ENCODE measurements at regions not wholly inside any gene's neighbourhood (a gene's known extent, or its start where the extent isn't known, plus 50 kb on each side); places are given as distances from the start of the nearest gene placed in this dataset.

- Histone ChIP-seq H3K4me1 (ENCODE audit: control insufficient read depth, insufficient read depth, low read length, unreplicated experiment) (no peaks in the 10 kb centered on the region), H3K4me3 (ENCODE audit: low read depth, low read length) (no peak overlapping the region), H3K27me3 (ENCODE audit: insufficient read depth, low read length) (no peaks in the 10 kb centered on the region), H3K27ac (ENCODE audit: low read depth, low read length) (no peak overlapping the region), H3K36me3 (ENCODE audit: insufficient read depth, low read length) (no peaks in the 10 kb centered on the region), H2AFZ (ENCODE audit: low read length, unreplicated experiment) (no peak overlapping the region), H3K79me2 (ENCODE audit: control insufficient read depth, insufficient read depth, low read length, unreplicated experiment) (no peaks in the 10 kb centered on the region)
Measured at GRCh38 chr14:34330846-34331245, 131.2 kb downstream of the SPTSSA start.

GRCh38 chr14:34329301-34329700, 132.7 kb downstream of the SPTSSA start:
- Histone ChIP-seq H3K27me3 (ENCODE audit: insufficient read depth, low read length) (no peaks in the 10 kb centered on the region), H2AFZ (ENCODE audit: low read length, unreplicated experiment) (no peak overlapping the region), H3K4me1 (ENCODE audit: control insufficient read depth, insufficient read depth, low read length, unreplicated experiment) (no peaks in the 10 kb centered on the region), H3K27ac (ENCODE audit: low read depth, low read length) (no peak overlapping the region), H3K4me3 (ENCODE audit: low read depth, low read length) (no peak overlapping the region), H3K36me3 (ENCODE audit: insufficient read depth, low read length) (no peaks in the 10 kb centered on the region), H3K79me2 (ENCODE audit: control insufficient read depth, insufficient read depth, low read length, unreplicated experiment) (no peaks in the 10 kb centered on the region)

DNA sequence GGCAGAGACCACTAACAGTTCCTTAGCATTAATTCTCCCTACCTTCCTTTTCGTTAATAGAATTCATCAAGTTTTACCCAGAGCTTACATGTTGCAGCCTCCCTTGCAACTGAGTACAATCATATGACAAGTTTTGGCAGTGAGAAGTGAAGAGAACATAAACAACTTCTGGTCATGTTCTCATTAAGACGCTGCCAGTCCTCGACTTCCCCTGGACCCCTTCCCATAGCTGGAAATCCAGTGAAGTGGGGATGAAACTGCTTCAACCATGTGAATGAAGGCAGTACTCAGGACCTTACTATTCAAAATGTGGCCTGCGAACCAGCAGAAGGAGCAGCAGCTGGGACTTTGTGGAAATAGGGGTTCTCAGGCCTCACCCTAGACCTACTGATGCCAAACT, 133.9 kb downstream of the SPTSSA start:
- H3K27me3 ChIP-seq (ENCODE audit: insufficient read depth, low read length): no peaks in the 10 kb centered on the region
- no peaks in the 10 kb centered on the region for H3K4me1 ChIP-seq (ENCODE audit: control insufficient read depth, insufficient read depth, low read length, unreplicated experiment)
- no peaks in the 10 kb centered on the region for H3K36me3 ChIP-seq (ENCODE audit: insufficient read depth, low read length)
- H3K79me2 ChIP-seq (ENCODE audit: control insufficient read depth, insufficient read depth, low read length, unreplicated experiment): no peaks in the 10 kb centered on the region
- H3K4me3 ChIP-seq (ENCODE audit: low read depth, low read length): no peak overlapping the region
- H3K27ac ChIP-seq (ENCODE audit: low read depth, low read length): no peak overlapping the region
- H2AFZ ChIP-seq (ENCODE audit: low read length, unreplicated experiment): no peak overlapping the region

DNA sequence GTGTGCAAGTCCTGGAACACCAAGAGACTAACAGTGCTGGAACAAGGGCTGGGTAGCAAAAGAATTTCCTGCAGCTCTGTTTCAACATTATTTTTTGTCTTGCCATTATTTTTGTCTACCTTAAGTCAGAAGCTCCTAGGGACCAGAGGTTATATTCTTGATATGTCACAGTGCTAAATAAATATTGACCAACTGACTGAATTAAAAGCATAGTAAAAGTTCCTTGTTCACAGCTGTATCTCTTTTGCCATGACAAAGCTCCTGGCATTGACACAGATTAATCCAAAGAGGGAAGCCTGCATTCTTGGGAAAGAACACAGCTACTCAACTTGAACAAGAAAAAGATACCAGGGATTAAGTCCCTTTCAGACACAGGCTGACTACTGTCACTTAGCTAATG, 136.5 kb downstream of the SPTSSA start:
- H2AFZ ChIP-seq (ENCODE audit: low read length, unreplicated experiment): no peak overlapping the region
- H3K79me2 ChIP-seq (ENCODE audit: control insufficient read depth, insufficient read depth, low read length, unreplicated experiment): no peaks in the 10 kb centered on the region
- no peaks in the 10 kb centered on the region for H3K36me3 ChIP-seq (ENCODE audit: insufficient read depth, low read length)
- no peak overlapping the region for H3K27ac ChIP-seq (ENCODE audit: low read depth, low read length)
- H3K4me3 ChIP-seq (ENCODE audit: low read depth, low read length): no peak overlapping the region
- H3K27me3 ChIP-seq (ENCODE audit: insufficient read depth, low read length): peaks cover 12% of the 10 kb centered on the region
- H3K4me1 ChIP-seq (ENCODE audit: control insufficient read depth, insufficient read depth, low read length, unreplicated experiment): no peaks in the 10 kb centered on the region

DNA sequence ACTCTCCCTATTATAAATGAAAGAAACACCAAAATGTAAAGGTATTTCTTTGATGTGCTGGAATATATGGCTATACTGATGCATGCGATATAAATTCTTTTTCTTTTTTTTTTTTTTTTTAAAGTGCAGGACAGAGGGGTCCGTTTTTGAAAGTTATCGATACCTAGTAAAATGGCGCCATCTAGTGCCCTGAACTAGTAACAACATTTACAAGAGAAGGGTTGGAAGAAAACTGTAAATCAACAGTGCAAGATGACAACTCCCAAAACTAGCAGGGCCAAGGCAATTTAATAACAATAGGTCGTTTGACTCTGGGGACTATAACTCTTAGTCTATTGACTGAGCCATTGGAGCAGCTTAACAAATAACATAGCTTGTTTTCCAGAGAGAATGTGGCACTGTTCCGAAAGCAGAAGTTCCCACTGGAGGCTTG, 137.7 kb downstream of the SPTSSA start:
- Histone ChIP-seq H3K4me1 (ENCODE audit: control insufficient read depth, insufficient read depth, low read length, unreplicated experiment) (no peaks in the 10 kb centered on the region), H3K79me2 (ENCODE audit: control insufficient read depth, insufficient read depth, low read length, unreplicated experiment) (no peaks in the 10 kb centered on the region), H2AFZ (ENCODE audit: low read length, unreplicated experiment) (no peak overlapping the region), H3K36me3 (ENCODE audit: insufficient read depth, low read length) (no peaks in the 10 kb centered on the region), H3K27ac (ENCODE audit: low read depth, low read length) (no peak overlapping the region), H3K27me3 (ENCODE audit: insufficient read depth, low read length) (peaks cover 23% of the 10 kb centered on the region), H3K4me3 (ENCODE audit: low read depth, low read length) (no peak overlapping the region)

- no peak overlapping the region for H3K27ac ChIP-seq (ENCODE audit: low read depth, low read length)
- peaks cover 34% of the 10 kb centered on the region for H3K27me3 ChIP-seq (ENCODE audit: insufficient read depth, low read length)
- H3K79me2 ChIP-seq (ENCODE audit: control insufficient read depth, insufficient read depth, low read length, unreplicated experiment): no peaks in the 10 kb centered on the region
- no peak overlapping the region for H2AFZ ChIP-seq (ENCODE audit: low read length, unreplicated experiment)
- H3K4me1 ChIP-seq (ENCODE audit: control insufficient read depth, insufficient read depth, low read length, unreplicated experiment): no peaks in the 10 kb centered on the region
- H3K36me3 ChIP-seq (ENCODE audit: insufficient read depth, low read length): no peaks in the 10 kb centered on the region
- H3K4me3 ChIP-seq (ENCODE audit: low read depth, low read length): no peak overlapping the region
Measured at GRCh38 chr14:34322940-34323418, 139.1 kb downstream of the SPTSSA start.

- Histone ChIP-seq H3K4me3 (ENCODE audit: low read depth, low read length) (no peak overlapping the region), H2AFZ (ENCODE audit: low read length, unreplicated experiment) (no peak overlapping the region), H3K27ac (ENCODE audit: low read depth, low read length) (no peak overlapping the region), H3K27me3 (ENCODE audit: insufficient read depth, low read length) (peaks cover 57% of the 10 kb centered on the region), H3K4me1 (ENCODE audit: control insufficient read depth, insufficient read depth, low read length, unreplicated experiment) (no peaks in the 10 kb centered on the region), H3K79me2 (ENCODE audit: control insufficient read depth, insufficient read depth, low read length, unreplicated experiment) (no peaks in the 10 kb centered on the region), H3K36me3 (ENCODE audit: insufficient read depth, low read length) (no peaks in the 10 kb centered on the region)
Measured at GRCh38 chr14:34319140-34319539, 142.9 kb downstream of the SPTSSA start.

- Histone ChIP-seq H3K27me3 (ENCODE audit: insufficient read depth, low read length) (peaks cover 66% of the 10 kb centered on the region), H3K4me3 (ENCODE audit: low read depth, low read length) (no peak overlapping the region)
Measured at GRCh38 chr14:34318014-34318413, 144.0 kb downstream of the SPTSSA start.

GRCh38 chr14:34310724-34311123, 151.3 kb downstream of the SPTSSA start:
- H3K79me2 ChIP-seq (ENCODE audit: control insufficient read depth, insufficient read depth, low read length, unreplicated experiment): no peaks in the 10 kb centered on the region
- no peak overlapping the region for H3K27ac ChIP-seq (ENCODE audit: low read depth, low read length)
- no peak overlapping the region for H2AFZ ChIP-seq (ENCODE audit: low read length, unreplicated experiment)
- no peak overlapping the region for H3K4me3 ChIP-seq (ENCODE audit: low read depth, low read length)
- no peaks in the 10 kb centered on the region for H3K36me3 ChIP-seq (ENCODE audit: insufficient read depth, low read length)
- H3K4me1 ChIP-seq (ENCODE audit: control insufficient read depth, insufficient read depth, low read length, unreplicated experiment): no peaks in the 10 kb centered on the region
- peaks cover 81% of the 10 kb centered on the region for H3K27me3 ChIP-seq (ENCODE audit: insufficient read depth, low read length)

More at GRCh38 chr14:34318014-34318413, 144.0 kb downstream of the SPTSSA start:
- Histone ChIP-seq H3K79me2 (ENCODE audit: control insufficient read depth, insufficient read depth, low read length, unreplicated experiment) (no peaks in the 10 kb centered on the region), H3K27ac (ENCODE audit: low read depth, low read length) (no peak overlapping the region), H2AFZ (ENCODE audit: low read length, unreplicated experiment) (no peak overlapping the region), H3K4me1 (ENCODE audit: control insufficient read depth, insufficient read depth, low read length, unreplicated experiment) (no peaks in the 10 kb centered on the region), H3K36me3 (ENCODE audit: insufficient read depth, low read length) (no peaks in the 10 kb centered on the region)

- Histone ChIP-seq H3K4me3 (ENCODE audit: low read depth, low read length) (no peak overlapping the region), H3K27ac (ENCODE audit: low read depth, low read length) (no peak overlapping the region)
Measured at GRCh38 chr14:34303811-34304210, 158.2 kb downstream of the SPTSSA start.

DNA sequence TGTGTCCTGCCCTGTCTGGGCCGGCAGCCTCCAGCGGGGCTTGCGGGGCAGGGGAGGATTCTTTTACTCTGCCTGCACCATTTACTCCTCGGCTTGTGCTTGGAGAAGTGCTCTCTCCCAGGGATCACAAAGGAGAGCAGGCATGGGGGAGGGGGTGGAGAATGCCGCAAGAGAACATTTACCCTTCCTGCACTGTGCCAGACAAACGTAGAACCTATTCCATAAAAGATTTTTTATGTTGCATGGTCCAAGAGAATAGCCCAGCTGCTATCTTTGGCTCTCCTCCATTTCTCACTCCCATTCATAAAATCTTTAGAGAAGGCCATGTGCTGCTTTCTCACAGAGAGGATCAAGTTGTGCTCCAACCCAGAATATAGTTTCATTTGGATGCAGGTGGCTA, 159.4 kb downstream of the SPTSSA start:
- Histone ChIP-seq H2AFZ (ENCODE audit: low read length, unreplicated experiment) (no peak overlapping the region), H3K4me1 (ENCODE audit: control insufficient read depth, insufficient read depth, low read length, unreplicated experiment) (no peaks in the 10 kb centered on the region), H3K27me3 (ENCODE audit: insufficient read depth, low read length) (peaks cover 20% of the 10 kb centered on the region; the same call in 1 of the 2 replicates), H3K79me2 (ENCODE audit: control insufficient read depth, insufficient read depth, low read length, unreplicated experiment) (no peaks in the 10 kb centered on the region), H3K27ac (ENCODE audit: low read depth, low read length) (no peak overlapping the region), H3K36me3 (ENCODE audit: insufficient read depth, low read length) (no peaks in the 10 kb centered on the region), H3K4me3 (ENCODE audit: low read depth, low read length) (no peak overlapping the region)

More at GRCh38 chr14:34303811-34304210, 158.2 kb downstream of the SPTSSA start:
- Histone ChIP-seq H2AFZ (ENCODE audit: low read length, unreplicated experiment) (no peak overlapping the region), H3K79me2 (ENCODE audit: control insufficient read depth, insufficient read depth, low read length, unreplicated experiment) (no peaks in the 10 kb centered on the region), H3K27me3 (ENCODE audit: insufficient read depth, low read length) (peaks cover 31% of the 10 kb centered on the region), H3K4me1 (ENCODE audit: control insufficient read depth, insufficient read depth, low read length, unreplicated experiment) (no peaks in the 10 kb centered on the region), H3K36me3 (ENCODE audit: insufficient read depth, low read length) (no peaks in the 10 kb centered on the region)

Data from ACC112 (cell line).